Activated CD8-positive, alpha-beta memory T cell treated with anti-CD3 and anti-CD28 coated beads for 48 hours (primary cell): ENCODE measurements at regions not wholly inside any gene's neighbourhood (a gene's known extent, or its start where the extent isn't known, plus 50 kb on each side); places are given as distances from the start of the nearest gene placed in this dataset.

Experiments used
- DNase-seq, 3 experiments: peaks; one replicate each; pipeline ENCODE4 v3.0.0-alpha.2; 2020; ENCODE audit warnings: low read depth in 2 of 3, low spot score in 2 of 3

DNA sequence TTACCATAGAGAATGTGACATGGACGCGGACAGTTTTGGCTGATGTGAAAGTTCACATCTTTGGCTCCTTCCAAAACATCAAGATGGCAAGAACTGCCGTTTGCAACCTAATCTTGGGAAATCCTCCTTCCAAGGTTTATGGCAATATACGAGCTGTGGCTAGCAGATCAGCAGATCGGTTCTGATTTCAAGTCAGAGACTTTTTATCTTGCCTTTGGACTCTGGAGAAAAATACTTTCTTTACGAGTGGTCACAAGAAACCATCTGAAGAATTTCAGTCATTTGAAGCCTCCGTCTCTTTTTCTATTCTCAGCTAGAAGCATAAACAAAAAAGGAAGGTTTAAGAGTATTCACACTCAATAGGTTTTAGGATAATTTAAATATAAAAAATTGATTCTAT, 153.5 kb upstream of the MEIS2 start:
- no peak for DNase-seq

DNA sequence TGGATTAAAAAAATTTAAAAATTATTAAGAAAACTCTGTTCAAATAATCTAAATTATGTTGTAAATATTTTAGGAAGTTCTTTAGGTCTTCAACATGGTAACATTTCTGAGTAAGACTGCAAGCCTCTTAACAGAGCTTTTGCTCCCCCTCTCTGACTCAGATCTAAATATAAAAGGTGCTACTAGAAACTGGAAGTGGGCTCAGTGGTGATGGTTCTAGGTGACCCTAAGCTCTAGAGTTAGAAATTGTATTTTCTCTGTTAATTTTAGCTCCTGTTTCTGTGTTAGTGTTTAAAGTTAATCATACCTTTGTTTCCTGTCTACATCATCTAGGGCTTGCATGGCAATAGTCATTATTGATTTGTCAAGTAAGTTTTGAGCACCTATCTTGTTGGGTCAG, 159.9 kb upstream of the MEIS2 start:
- DNase-seq, result no peak

GRCh38 chr15:37261685-37262084, 161.3 kb upstream of the MEIS2 start:
- no peak for DNase-seq

GRCh38 chr15:37262922-37263608, 162.7 kb upstream of the MEIS2 start:
- DNase-seq, result no peak

- DNase-seq, result no peak
Observed at GRCh38 chr15:37289109-37289765, 188.9 kb upstream of the MEIS2 start.

DNA sequence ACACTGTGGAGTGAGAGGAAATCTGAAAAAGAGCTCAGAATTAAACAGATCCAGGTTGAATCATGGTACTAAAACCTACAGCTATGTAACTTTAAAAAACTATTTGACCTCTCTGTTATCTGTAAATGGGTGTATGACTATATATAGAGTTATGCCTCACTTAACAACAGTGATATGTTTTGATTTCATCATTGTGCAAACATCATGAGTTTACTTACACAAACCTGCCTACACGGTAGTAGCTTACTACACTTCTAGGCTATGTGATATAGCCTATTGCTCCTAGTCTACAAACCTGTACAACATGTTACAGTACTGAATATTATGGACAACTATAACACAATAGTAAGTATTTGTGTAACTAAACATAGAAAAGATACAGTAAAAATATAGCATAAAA, 191.6 kb upstream of the MEIS2 start:
- DNase-seq, result no peak

DNA sequence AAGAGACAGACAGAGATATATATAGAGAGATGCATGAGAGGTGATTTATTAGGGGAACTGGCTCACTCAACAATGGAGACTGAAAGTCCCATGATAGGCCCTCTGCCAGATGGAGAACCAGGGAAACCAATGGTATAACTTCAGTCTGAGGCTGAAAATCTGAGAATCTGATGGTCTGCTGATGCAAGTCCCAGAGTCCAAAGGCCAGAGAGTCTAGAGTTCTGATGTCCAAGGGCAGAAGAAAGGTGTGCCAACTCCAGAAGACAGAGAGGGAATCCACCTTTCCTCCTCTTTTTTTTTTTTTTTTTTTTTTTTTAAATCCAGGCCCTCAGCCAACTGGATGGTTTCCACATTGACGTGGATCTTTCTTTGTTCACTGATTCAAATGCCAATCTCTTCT, 197.9 kb upstream of the MEIS2 start:
- DNase-seq, result no peak

GRCh38 chr15:37339437-37339836, 239.1 kb upstream of the MEIS2 start:
- DNase-seq, result no peak

DNA sequence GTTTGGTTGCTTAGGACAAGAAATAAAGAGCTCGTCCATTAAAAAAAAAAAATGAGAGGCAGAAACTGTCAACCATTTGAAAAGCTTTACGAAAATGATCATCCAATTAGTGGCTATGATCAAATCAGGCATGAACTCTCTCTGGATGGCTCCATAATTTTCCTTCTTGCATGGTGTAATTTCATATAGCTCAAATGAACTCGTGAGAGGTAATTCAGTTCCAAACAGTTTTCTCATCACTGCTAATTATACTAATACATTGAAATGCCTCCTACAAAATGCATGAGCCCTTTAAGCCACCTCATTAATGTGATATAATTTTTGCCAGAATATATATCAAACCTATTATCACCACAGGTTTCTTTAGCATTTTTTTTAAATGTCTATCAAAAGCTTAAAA, 239.5 kb upstream of the MEIS2 start:
- no peak for DNase-seq

DNA sequence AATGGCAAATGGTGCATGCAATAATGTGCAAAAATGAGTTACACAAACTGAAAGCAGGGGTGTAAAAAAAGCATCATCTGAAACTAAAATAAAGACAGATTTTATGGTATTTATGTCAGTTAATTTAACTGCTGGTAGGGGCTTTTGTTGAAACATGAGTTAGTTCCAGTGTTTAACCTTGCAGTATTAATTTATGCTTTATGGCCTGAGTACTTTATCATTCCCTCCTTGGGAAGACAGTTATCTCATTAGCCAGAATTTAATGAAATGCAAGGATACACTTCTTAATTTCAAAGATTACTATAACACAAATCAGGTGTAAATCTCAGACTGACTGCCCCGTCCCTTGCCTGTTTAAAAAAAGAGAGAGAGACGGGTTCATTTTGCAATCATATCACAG, 240.1 kb upstream of the MEIS2 start:
- DNase-seq, result no peak

DNA sequence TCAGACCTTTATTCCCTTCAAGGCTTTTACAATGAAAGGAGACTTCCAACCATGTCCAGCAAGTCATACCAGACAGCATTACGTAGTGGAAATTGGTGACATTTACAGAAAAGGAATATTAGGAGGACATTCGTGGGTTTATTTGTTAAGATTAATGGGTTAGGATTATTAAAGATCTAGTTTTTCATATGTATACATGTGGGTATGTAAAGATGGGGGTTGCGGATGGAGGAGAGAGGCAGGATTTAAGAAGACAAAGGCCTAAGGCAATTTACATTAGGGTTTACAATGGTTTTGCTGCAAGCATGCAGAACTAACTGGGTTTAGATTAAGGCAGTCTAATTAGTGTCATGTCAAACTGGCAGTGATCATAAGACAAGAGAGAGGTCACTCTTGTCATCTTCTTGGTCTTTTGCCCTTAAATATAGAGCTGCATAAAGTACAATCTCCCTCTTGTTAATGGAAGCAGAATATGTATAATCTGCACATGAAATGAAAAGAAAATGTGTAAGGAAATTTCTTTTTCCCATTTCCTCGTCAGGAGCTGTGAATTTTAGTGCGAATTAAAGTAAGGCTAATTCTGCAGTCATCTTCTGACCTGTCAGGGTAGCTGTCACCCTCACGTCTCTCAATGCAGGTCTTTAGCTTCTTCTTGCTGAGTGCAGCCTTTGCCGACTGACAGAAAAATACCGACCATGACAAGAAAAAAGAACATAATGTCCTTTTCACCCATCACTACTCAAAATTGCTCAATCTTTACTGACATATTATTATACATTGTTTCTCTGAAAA, 258.9 kb upstream of the MEIS2 start:
- DNase-seq, result no peak

DNA sequence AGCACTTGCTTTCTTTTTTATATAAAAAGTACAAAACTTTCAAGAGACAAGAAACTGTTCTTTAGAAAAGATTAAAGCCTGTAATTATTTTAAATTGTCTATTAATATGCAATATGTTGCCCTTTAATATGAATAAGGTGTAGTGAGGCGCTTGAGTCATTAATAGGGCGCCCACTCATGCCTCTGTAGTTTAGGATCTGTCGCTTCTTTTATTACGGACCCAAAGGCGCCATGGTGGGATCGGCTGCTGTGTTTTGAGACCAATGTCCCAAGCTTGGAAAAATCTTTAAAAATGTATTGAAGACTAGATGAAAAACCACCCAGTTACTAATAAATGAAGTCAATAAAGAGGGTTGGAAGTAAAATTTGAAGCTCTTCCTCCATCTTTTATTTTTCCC, 259.5 kb upstream of the MEIS2 start:
- no peak for DNase-seq

DNA sequence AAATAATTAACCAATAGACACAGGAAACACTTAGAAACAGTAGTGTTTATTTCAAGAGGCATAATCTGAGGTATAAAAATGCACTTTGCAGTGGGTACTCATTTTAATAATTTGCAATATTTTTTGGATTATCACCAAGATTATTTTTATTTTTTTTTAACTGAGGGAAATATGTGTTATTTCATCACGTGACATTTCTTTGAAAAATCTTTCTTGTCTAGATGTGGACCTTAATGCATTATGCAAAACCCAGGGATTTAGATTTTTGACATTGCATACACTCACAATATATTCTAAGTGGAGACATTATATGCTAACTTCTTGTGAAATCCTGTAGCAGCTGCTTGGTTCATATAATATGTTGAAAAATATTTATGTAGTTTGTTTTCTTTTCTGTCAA, 260.4 kb upstream of the MEIS2 start:
- DNase-seq, result no peak

- DNase-seq, result no peak
Observed at GRCh38 chr15:37361621-37362020, 261.3 kb upstream of the MEIS2 start.

DNA sequence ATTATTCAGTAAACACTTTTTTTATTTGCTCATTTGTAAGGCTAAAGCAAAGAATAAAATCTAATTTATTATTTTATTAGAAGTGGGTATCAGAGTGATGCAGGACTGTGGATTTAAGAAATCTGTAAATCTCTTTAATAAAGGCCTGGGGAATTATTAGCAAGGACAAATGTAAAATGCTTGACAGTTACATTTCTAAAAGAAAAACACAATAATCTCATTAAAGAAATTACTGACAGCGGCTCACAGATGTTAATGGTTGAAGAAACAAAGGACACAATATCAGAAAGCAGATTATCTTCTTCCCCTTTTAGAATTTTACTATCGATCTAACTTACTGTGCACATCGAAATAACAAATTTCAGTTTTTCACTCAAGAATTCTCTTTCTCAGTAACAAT, 262.1 kb upstream of the MEIS2 start:
- no peak for DNase-seq

DNA sequence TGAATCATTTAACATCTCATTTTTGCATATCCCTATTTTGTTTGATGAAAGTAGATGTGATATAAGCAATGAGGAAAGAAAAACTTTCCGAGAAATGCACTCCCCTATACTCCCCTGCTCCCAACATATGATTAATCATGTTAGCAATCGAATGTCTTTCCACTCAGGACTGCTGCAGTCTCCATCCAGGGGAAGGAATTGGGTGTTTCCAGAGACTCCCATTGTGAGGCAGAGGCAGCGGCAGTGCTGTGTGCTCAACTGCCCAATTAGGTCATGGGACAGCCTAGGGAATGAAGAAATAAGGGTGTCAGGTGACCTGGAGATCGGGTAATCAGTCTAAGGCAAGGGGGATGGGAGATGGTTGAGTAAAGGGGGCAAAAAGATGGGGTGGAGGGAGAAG, 268.6 kb upstream of the MEIS2 start:
- no peak for DNase-seq

DNA sequence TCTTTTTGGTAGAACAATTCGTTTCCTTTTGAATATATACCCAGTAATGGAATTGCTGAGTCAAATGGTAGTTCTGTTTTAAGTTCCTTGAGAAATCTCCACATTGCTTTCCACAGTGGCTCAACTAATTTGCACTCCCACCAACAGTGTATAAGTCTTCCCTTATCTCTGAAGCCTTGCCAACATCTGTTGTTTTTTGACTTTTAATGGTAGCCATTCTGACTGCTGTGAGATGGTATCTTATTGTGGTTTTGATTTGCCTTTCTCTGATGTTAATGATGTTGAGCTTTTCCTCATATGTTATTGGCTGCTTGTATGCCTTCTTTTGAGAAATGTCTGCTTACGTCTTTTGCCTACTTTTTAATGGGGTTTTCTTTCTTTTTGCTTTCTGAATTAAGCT, 270.6 kb upstream of the MEIS2 start:
- no peak for DNase-seq

GRCh38 chr15:37372064-37372463, 271.7 kb upstream of the MEIS2 start:
- no peak for DNase-seq

DNA sequence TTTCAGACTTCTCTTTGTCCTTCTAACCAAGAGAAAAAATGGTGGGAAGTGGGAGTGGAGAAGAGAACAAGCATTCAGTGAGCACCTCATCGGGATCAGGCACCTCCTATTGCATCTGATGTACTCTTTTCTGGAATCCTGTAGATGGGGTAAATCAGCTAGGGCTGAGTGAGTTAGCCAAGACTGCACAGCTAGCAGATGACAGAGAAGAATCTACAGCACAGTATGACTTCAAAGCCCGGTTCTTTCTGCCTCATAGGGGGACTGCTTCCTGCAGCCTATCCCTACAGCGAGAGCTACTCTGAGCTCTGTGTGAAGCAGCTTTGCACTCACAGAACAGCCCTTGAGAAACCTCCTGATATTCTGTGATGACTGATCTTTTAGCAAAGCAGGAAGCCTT, 275.2 kb upstream of the MEIS2 start:
- DNase-seq, result no peak

- no peak for DNase-seq
Observed at GRCh38 chr15:37377428-37377827, 277.1 kb upstream of the MEIS2 start.

DNA sequence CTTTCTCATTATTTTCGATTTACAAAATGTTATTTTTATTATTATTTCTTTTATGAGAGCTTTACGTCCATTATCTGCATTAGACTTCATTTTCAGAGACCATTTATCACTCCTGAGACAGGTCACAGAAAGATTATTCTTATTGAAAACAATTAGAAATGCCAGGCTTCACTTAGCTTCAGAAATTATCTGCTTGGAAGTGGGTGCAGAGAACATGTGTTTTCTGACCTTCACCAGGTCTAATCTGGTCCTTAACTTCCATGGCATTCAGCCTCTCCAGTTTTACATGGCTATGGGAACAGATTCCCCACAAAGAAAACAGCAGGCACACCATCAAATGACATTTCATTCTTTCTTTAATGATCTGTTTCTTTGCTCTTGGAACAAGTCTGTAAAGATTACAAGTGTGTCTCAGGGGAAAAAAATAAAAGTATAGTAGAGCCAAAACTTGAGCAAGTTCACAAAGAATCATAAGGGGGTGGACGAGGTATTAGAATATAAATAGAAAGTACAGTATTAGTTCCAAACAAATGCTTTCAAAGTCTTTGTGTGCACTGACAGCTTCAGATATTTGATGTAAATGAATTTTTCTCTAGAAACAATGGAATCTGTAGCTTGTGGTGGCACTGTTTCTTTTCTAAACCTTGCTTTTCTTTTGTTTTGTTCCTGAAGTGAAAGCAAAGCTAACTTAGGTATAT, 294.2 kb upstream of the MEIS2 start:
- DNase-seq, result no peak

- DNase-seq, result no peak
Observed at GRCh38 chr15:37395100-37395468, 294.7 kb upstream of the MEIS2 start.
